Parathyroid adenoma (tissue), 2 donors: ENCODE measurements at regions not wholly inside any gene's neighbourhood (a gene's known extent, or its start where the extent isn't known, plus 50 kb on each side); places are given as distances from the start of the nearest gene placed in this dataset.

Experiments used
- H2AFZ ChIP-seq: fragments of 300-600 bp; sonication (generic); one replicate; pipeline ENCODE4 v1.7.0; 2017; ENCODE audit warnings: antibody characterized with exemption, mild to moderate bottlenecking
- H3K27ac ChIP-seq: fragments of 300-600 bp; sonication (generic); one replicate; pipeline ENCODE4 v1.7.0; 2017
- H3K27me3 ChIP-seq: fragments of 300-600 bp; sonication (generic); one replicate; pipeline ENCODE4 v1.7.0; 2017; ENCODE audit warnings: low read length; ENCODE audit not compliant: control insufficient read depth, insufficient read depth
- H3K36me3 ChIP-seq: fragments of 300-600 bp; sonication (generic); one replicate; pipeline ENCODE4 v1.7.0; 2017; ENCODE audit warnings: low read length; ENCODE audit not compliant: control insufficient read depth, insufficient read depth
- H3K4me1 ChIP-seq: fragments of 300-600 bp; sonication (generic); one replicate; pipeline ENCODE4 v1.7.0; 2017; ENCODE audit warnings: control low read depth
- H3K4me2 ChIP-seq: fragments of 300-600 bp; sonication (generic); one replicate; pipeline ENCODE4 v1.7.0; 2017; ENCODE audit warnings: low read length
- H3K4me3 ChIP-seq: fragments of 300-600 bp; sonication (generic); one replicate; pipeline ENCODE4 v1.7.0; 2017; ENCODE audit warnings: low read depth, low read length
- H3K79me2 ChIP-seq: fragments of 300-600 bp; sonication (generic); one replicate; pipeline ENCODE4 v1.7.0; 2017; ENCODE audit warnings: control low read depth
- H3K9ac ChIP-seq: fragments of 300-600 bp; sonication (generic); one replicate; pipeline ENCODE4 v1.7.0; 2017; ENCODE audit warnings: mild to moderate bottlenecking
- H3K9me3 ChIP-seq: fragments of 300-600 bp; sonication (generic); one replicate; pipeline ENCODE4 v1.7.0; 2017; ENCODE audit warnings: low read length; ENCODE audit not compliant: control insufficient read depth
- TF ChIP-seq, protein P1 (sequence below): fragments of 300-600 bp; sonication (generic); IDR thresholded peaks from one replicate; pipeline ENCODE4 v1.7.0; 2017; ENCODE audit warnings: antibody characterized with exemption, mild to moderate bottlenecking
- donor health status: primary hyperparathyroidism.

DNA sequence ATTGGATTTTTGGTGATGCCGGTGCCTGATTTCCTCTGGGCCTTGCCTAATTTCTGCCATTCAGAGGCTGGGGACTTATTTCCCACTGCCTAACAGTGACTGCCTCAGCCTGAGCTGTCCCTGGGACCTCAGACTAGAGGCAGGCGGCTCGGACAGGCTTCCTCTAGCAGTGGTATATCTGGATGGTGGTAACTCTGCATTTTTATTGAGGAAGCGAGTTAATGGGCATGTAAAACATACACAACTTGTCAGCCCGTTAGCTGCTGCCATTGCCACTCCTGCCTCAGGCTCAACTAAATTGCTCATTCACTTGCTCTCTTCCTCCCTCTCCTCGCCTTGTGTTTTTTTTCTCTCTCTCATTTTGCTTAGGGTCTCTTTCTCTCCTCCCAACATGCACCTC, 561.6 kb downstream of the BUD13 start:
- H3K4me2 ChIP-seq, result no peak overlapping the region
- H3K36me3 ChIP-seq, result no peaks in the 10 kb centered on the region
- no peaks in the 10 kb centered on the region for H3K27me3 ChIP-seq
- H3K9me3 ChIP-seq, result no peaks in the 10 kb centered on the region
- H2AFZ ChIP-seq, result no peak overlapping the region
- TF ChIP-seq, protein P1, sequence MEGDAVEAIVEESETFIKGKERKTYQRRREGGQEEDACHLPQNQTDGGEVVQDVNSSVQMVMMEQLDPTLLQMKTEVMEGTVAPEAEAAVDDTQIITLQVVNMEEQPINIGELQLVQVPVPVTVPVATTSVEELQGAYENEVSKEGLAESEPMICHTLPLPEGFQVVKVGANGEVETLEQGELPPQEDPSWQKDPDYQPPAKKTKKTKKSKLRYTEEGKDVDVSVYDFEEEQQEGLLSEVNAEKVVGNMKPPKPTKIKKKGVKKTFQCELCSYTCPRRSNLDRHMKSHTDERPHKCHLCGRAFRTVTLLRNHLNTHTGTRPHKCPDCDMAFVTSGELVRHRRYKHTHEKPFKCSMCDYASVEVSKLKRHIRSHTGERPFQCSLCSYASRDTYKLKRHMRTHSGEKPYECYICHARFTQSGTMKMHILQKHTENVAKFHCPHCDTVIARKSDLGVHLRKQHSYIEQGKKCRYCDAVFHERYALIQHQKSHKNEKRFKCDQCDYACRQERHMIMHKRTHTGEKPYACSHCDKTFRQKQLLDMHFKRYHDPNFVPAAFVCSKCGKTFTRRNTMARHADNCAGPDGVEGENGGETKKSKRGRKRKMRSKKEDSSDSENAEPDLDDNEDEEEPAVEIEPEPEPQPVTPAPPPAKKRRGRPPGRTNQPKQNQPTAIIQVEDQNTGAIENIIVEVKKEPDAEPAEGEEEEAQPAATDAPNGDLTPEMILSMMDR, result no peak
- H3K79me2 ChIP-seq, result no peaks in the 10 kb centered on the region
- H3K27ac ChIP-seq, result no peak overlapping the region
- H3K4me3 ChIP-seq, result no peak overlapping the region
- H3K9ac ChIP-seq, result no peak overlapping the region
- no peaks in the 10 kb centered on the region for H3K4me1 ChIP-seq

- Histone ChIP-seq H3K4me2 (no peak overlapping the region), H2AFZ (no peak overlapping the region), H3K36me3 (no peaks in the 10 kb centered on the region), H3K79me2 (no peaks in the 10 kb centered on the region), H3K4me1 (no peaks in the 10 kb centered on the region), H3K27ac (no peak overlapping the region), H3K9ac (no peak overlapping the region), H3K27me3 (no peaks in the 10 kb centered on the region), H3K4me3 (no peak overlapping the region), H3K9me3 (no peaks in the 10 kb centered on the region)
- TF ChIP-seq, protein P1, result no peak
These were observed 562.1 kb downstream of the BUD13 start for GRCh38 chr11:116210663-116211062.

GRCh38 chr11:116209255-116209654, 563.5 kb downstream of the BUD13 start:
- Histone ChIP-seq H3K4me2 (no peak overlapping the region), H3K4me3 (no peak overlapping the region), H3K36me3 (no peaks in the 10 kb centered on the region), H2AFZ (no peak overlapping the region), H3K79me2 (no peaks in the 10 kb centered on the region), H3K9ac (no peak overlapping the region), H3K27ac (no peak overlapping the region), H3K27me3 (no peaks in the 10 kb centered on the region), H3K9me3 (no peaks in the 10 kb centered on the region), H3K4me1 (no peaks in the 10 kb centered on the region)
- TF ChIP-seq, protein P1, result no peak

DNA sequence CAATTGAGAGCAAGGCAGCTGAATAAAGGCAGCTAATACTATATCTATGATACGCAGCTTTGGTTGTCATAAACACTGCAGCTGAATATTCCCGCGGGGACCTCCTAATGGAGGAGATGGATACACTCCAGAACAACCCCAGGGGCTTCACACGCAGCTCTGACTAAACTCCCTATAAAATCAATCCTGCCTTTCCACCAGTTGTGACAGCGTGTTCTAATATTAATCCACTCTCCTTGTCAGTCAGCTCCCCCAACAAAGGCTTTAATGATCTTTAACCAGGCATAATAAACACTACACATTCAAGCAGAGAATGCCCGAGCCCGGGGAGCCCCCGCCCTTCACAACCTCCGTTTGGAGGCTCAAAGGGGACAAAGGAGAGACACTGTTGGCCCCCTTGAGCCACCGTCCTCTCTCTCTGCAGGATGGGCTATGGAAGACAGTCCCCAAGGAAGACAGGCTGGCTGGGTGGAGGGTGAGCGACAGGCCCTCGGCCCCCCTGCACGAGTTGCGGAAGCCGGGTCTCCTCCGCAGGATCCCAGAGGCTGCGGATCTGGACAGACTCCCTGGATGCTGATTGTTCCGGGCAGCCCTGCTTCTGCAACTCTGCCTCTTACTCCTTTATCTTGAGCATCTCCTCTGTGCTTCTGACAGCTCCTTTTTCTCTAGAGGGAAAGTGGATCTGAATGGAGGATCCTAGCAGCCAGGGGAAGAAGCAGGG, 565.2 kb downstream of the BUD13 start:
- Histone ChIP-seq H3K27me3 (no peaks in the 10 kb centered on the region), H3K9me3 (no peaks in the 10 kb centered on the region), H3K4me3 (no peak overlapping the region), H3K4me2 (no peak overlapping the region), H2AFZ (no peak overlapping the region), H3K79me2 (no peaks in the 10 kb centered on the region), H3K36me3 (no peaks in the 10 kb centered on the region), H3K27ac (no peak overlapping the region), H3K4me1 (no peaks in the 10 kb centered on the region), H3K9ac (no peak overlapping the region)
- TF ChIP-seq, protein P1, result no peak

DNA sequence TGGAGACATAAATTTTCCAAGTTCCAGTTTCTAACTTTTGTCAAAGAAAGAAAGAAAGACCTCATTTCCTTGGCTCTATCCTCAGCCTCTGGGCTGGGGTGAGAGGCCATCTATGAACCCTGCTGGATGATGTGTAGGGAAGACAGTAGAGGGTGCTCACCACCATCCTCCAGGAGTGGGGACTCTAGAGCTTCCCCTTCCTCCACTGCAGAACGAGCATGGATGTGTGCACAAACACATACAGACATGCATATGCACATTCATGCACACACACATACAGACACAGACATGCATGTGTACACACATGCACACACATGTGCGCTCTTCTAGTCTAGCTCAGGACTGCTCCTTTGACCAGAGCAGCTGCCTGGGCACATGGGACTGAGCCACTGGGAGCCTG, 565.8 kb downstream of the BUD13 start:
- H3K9ac ChIP-seq, result no peak overlapping the region
- no peak overlapping the region for H3K4me2 ChIP-seq
- TF ChIP-seq, protein P1, result no peak
- H2AFZ ChIP-seq, result no peak overlapping the region
- H3K27ac ChIP-seq, result no peak overlapping the region
- no peaks in the 10 kb centered on the region for H3K36me3 ChIP-seq
- H3K79me2 ChIP-seq, result no peaks in the 10 kb centered on the region
- H3K9me3 ChIP-seq, result no peaks in the 10 kb centered on the region
- H3K4me3 ChIP-seq, result no peak overlapping the region
- H3K27me3 ChIP-seq, result no peaks in the 10 kb centered on the region
- H3K4me1 ChIP-seq, result no peaks in the 10 kb centered on the region
